ENCODE measurements at regions not wholly inside any gene's neighbourhood (a gene's known extent, or its start where the extent isn't known, plus 50 kb on each side); places are given as distances from the start of the nearest gene placed in this dataset.

- Histone ChIP-seq H3K4me2 (ENCODE audit: insufficient read depth, low read length, poor library complexity, severe bottlenecking) (no peak overlapping the region), H3K27me3 (ENCODE audit: control insufficient read depth in 3 of 3, insufficient read depth in 3 of 3, low read depth in 1 of 3, low read length in 3 of 3) (no peaks in the 10 kb centered on the region), H3K23ac (ENCODE audit: low read depth, low read length, poor library complexity) (no peak overlapping the region), H3K18ac (ENCODE audit: low read length) (no peak overlapping the region), H4K8ac (ENCODE audit: low read depth, low read length) (no peak overlapping the region), H4K91ac (ENCODE audit: low read depth, low read length, poor library complexity) (no peak overlapping the region), H2BK120ac (ENCODE audit: low read depth, low read length) (no peak overlapping the region), H3K9ac (ENCODE audit: low read depth, low read length, poor library complexity) (no peak overlapping the region), H3K14ac (ENCODE audit: low read length) (no peak overlapping the region), H3K4ac (ENCODE audit: low read length) (no peak overlapping the region), H2AK5ac (ENCODE audit: low read depth, low read length) (no peak overlapping the region), H3K79me1 (ENCODE audit: low read depth, low read length) (no peaks in the 10 kb centered on the region), H3K27ac (replicated peaks; ENCODE audit: low read length) (no peak overlapping the region), H3K9me3 (replicated peaks in 1 of 2; ENCODE audit: control insufficient read depth in 2 of 2, insufficient read depth in 1 of 2, low read depth in 1 of 2, low read length in 2 of 2) (no peaks in the 10 kb centered on the region), H3K36me3 (replicated peaks in 1 of 2; ENCODE audit: control insufficient read depth in 2 of 2, insufficient read depth in 2 of 2, low read length in 2 of 2) (no peaks in the 10 kb centered on the region), H2BK15ac (ENCODE audit: low read length) (no peak overlapping the region), H3K4me1 (ENCODE audit: control insufficient read depth in 2 of 2, insufficient read depth in 1 of 2, low read depth in 1 of 2, low read length in 2 of 2) (no peaks in the 10 kb centered on the region), H3K4me3 (ENCODE audit: low read length in 2 of 2) (no peak overlapping the region), H2BK5ac (ENCODE audit: low read length) (no peak overlapping the region), H2AFZ (ENCODE audit: low read length) (no peak overlapping the region), H2BK12ac (ENCODE audit: low read length) (no peak overlapping the region)
- DNase-seq (ENCODE audit: low spot score): no peak
- no CpG with 5 or more reads among the region's 8 CpGs for WGBS, 2 donors (ENCODE audit: extremely low coverage in 2 of 2, insufficient read length in 2 of 2, insufficient replicate concordance in 1 of 2)
These were observed 730.3 kb downstream of the TRIML1 start for GRCh38 chr4:188869581-188869980.

GRCh38 chr4:188872809-188873208 is 733.6 kb downstream of the TRIML1 start:
- Histone ChIP-seq H3K4me1 (ENCODE audit: control insufficient read depth in 2 of 2, insufficient read depth in 1 of 2, low read depth in 1 of 2, low read length in 2 of 2) (peaks cover 0 to 2% of the 10 kb centered on the region in 2 donors), H3K4me3 (ENCODE audit: low read length in 2 of 2) (no peak overlapping the region), H3K27ac (replicated peaks; ENCODE audit: low read length) (no peak overlapping the region), H2AK5ac (ENCODE audit: low read depth, low read length) (no peak overlapping the region), H2BK12ac (ENCODE audit: low read length) (no peak overlapping the region), H4K91ac (ENCODE audit: low read depth, low read length, poor library complexity) (no peak overlapping the region), H2BK120ac (ENCODE audit: low read depth, low read length) (no peak overlapping the region), H4K8ac (ENCODE audit: low read depth, low read length) (no peak overlapping the region), H3K4me2 (ENCODE audit: insufficient read depth, low read length, poor library complexity, severe bottlenecking) (no peak overlapping the region), H3K18ac (ENCODE audit: low read length) (no peak overlapping the region), H2AFZ (ENCODE audit: low read length) (no peak overlapping the region), H3K9me3 (replicated peaks in 1 of 2; ENCODE audit: control insufficient read depth in 2 of 2, insufficient read depth in 1 of 2, low read depth in 1 of 2, low read length in 2 of 2) (no peaks in the 10 kb centered on the region), H2BK15ac (ENCODE audit: low read length) (no peak overlapping the region), H3K23ac (ENCODE audit: low read depth, low read length, poor library complexity) (no peak overlapping the region), H3K4ac (ENCODE audit: low read length) (no peak overlapping the region), H3K9ac (ENCODE audit: low read depth, low read length, poor library complexity) (no peak overlapping the region), H3K36me3 (replicated peaks in 1 of 2; ENCODE audit: control insufficient read depth in 2 of 2, insufficient read depth in 2 of 2, low read length in 2 of 2) (no peaks in the 10 kb centered on the region), H3K27me3 (ENCODE audit: control insufficient read depth in 3 of 3, insufficient read depth in 3 of 3, low read depth in 1 of 3, low read length in 3 of 3) (no peaks in the 10 kb centered on the region), H3K79me1 (ENCODE audit: low read depth, low read length) (no peaks in the 10 kb centered on the region), H2BK5ac (ENCODE audit: low read length) (no peak overlapping the region), H3K14ac (ENCODE audit: low read length) (no peak overlapping the region)
- no CpG with 5 or more reads among the region's 13 CpGs for WGBS, 2 donors (ENCODE audit: extremely low coverage in 2 of 2, insufficient read length in 2 of 2, insufficient replicate concordance in 1 of 2)
- no peak for DNase-seq (ENCODE audit: low spot score)

- no peak for DNase-seq (ENCODE audit: low spot score)
- H3K4ac ChIP-seq (ENCODE audit: low read length): no peak overlapping the region
These were observed 737.6 kb downstream of the TRIML1 start for GRCh38 chr4:188876881-188877280.

GRCh38 chr4:188879598-188879997 is 740.4 kb downstream of the TRIML1 start:
- Histone ChIP-seq H3K4ac (ENCODE audit: low read length) (no peak overlapping the region), H2AK5ac (ENCODE audit: low read depth, low read length) (no peak overlapping the region), H2BK15ac (ENCODE audit: low read length) (no peak overlapping the region), H2BK120ac (ENCODE audit: low read depth, low read length) (no peak overlapping the region), H3K27ac (replicated peaks; ENCODE audit: low read length) (no peak overlapping the region), H3K4me3 (ENCODE audit: low read length in 2 of 2) (no peak overlapping the region), H2BK5ac (ENCODE audit: low read length) (no peak overlapping the region), H2AFZ (ENCODE audit: low read length) (no peak overlapping the region), H3K18ac (ENCODE audit: low read length) (no peak overlapping the region), H3K9me3 (replicated peaks in 1 of 2; ENCODE audit: control insufficient read depth in 2 of 2, insufficient read depth in 1 of 2, low read depth in 1 of 2, low read length in 2 of 2) (no peaks in the 10 kb centered on the region), H3K23ac (ENCODE audit: low read depth, low read length, poor library complexity) (no peak overlapping the region), H3K27me3 (ENCODE audit: control insufficient read depth in 3 of 3, insufficient read depth in 3 of 3, low read depth in 1 of 3, low read length in 3 of 3) (no peaks in the 10 kb centered on the region), H3K79me1 (ENCODE audit: low read depth, low read length) (no peaks in the 10 kb centered on the region), H3K9ac (ENCODE audit: low read depth, low read length, poor library complexity) (no peak overlapping the region), H2BK12ac (ENCODE audit: low read length) (no peak overlapping the region), H4K8ac (ENCODE audit: low read depth, low read length) (no peak overlapping the region), H3K4me1 (ENCODE audit: control insufficient read depth in 2 of 2, insufficient read depth in 1 of 2, low read depth in 1 of 2, low read length in 2 of 2) (peaks cover 0 to 2% of the 10 kb centered on the region in 2 donors), H4K91ac (ENCODE audit: low read depth, low read length, poor library complexity) (no peak overlapping the region), H3K36me3 (replicated peaks in 1 of 2; ENCODE audit: control insufficient read depth in 2 of 2, insufficient read depth in 2 of 2, low read length in 2 of 2) (no peaks in the 10 kb centered on the region), H3K4me2 (ENCODE audit: insufficient read depth, low read length, poor library complexity, severe bottlenecking) (no peak overlapping the region), H3K14ac (ENCODE audit: low read length) (no peak overlapping the region)
- DNase-seq (ENCODE audit: low spot score): no peak
- no CpG with 5 or more reads among the region's 2 CpGs for WGBS, 2 donors (ENCODE audit: extremely low coverage in 2 of 2, insufficient read length in 2 of 2, insufficient replicate concordance in 1 of 2)

More at GRCh38 chr4:188876881-188877280, 737.6 kb downstream of the TRIML1 start:
- Histone ChIP-seq H3K9ac (ENCODE audit: low read depth, low read length, poor library complexity) (no peak overlapping the region), H3K4me1 (ENCODE audit: control insufficient read depth in 2 of 2, insufficient read depth in 1 of 2, low read depth in 1 of 2, low read length in 2 of 2) (peaks cover 0 to 2% of the 10 kb centered on the region in 2 donors), H4K8ac (ENCODE audit: low read depth, low read length) (no peak overlapping the region), H2BK5ac (ENCODE audit: low read length) (no peak overlapping the region), H3K27me3 (ENCODE audit: control insufficient read depth in 3 of 3, insufficient read depth in 3 of 3, low read depth in 1 of 3, low read length in 3 of 3) (no peaks in the 10 kb centered on the region), H3K27ac (replicated peaks; ENCODE audit: low read length) (no peak overlapping the region), H3K4me2 (ENCODE audit: insufficient read depth, low read length, poor library complexity, severe bottlenecking) (no peak overlapping the region), H3K14ac (ENCODE audit: low read length) (no peak overlapping the region), H4K91ac (ENCODE audit: low read depth, low read length, poor library complexity) (no peak overlapping the region), H3K18ac (ENCODE audit: low read length) (no peak overlapping the region), H3K36me3 (replicated peaks in 1 of 2; ENCODE audit: control insufficient read depth in 2 of 2, insufficient read depth in 2 of 2, low read length in 2 of 2) (no peaks in the 10 kb centered on the region), H2BK15ac (ENCODE audit: low read length) (no peak overlapping the region), H3K4me3 (ENCODE audit: low read length in 2 of 2) (no peak overlapping the region), H3K9me3 (replicated peaks in 1 of 2; ENCODE audit: control insufficient read depth in 2 of 2, insufficient read depth in 1 of 2, low read depth in 1 of 2, low read length in 2 of 2) (no peaks in the 10 kb centered on the region), H3K79me1 (ENCODE audit: low read depth, low read length) (no peaks in the 10 kb centered on the region), H2AFZ (ENCODE audit: low read length) (no peak overlapping the region), H2AK5ac (ENCODE audit: low read depth, low read length) (no peak overlapping the region), H3K23ac (ENCODE audit: low read depth, low read length, poor library complexity) (no peak overlapping the region), H2BK12ac (ENCODE audit: low read length) (no peak overlapping the region), H2BK120ac (ENCODE audit: low read depth, low read length) (no peak overlapping the region)
- no CpG with 5 or more reads among the region's 3 CpGs for WGBS, 2 donors (ENCODE audit: extremely low coverage in 2 of 2, insufficient read length in 2 of 2, insufficient replicate concordance in 1 of 2)

Measured in neuronal stem cell (in vitro differentiated cells).